GM12891 (cell line): ENCODE measurements at regions not wholly inside any gene's neighbourhood (a gene's known extent, or its start where the extent isn't known, plus 50 kb on each side); places are given as distances from the start of the nearest gene placed in this dataset.
"Not testable (repeated sequence)": the region's sequence is repeated elsewhere in the genome, so short reads cannot be mapped to it uniquely, and the experiment has no call there.

ENCODE experiments used
- DNase-seq: peaks from one replicate; pipeline ENCODE4 v3.0.0; 2011; ENCODE audit warnings: low spot score; ENCODE audit not compliant: insufficient read length
- FAIRE-seq: peaks from 2 replicates; lab custom pipeline; 2011; peaks lifted over from hg19 to GRCh38; lab: Jason Lieb, UNC
- PAX5 ChIP-seq: IDR thresholded peaks from 2 replicates; pipeline ENCODE4 v1.6.1; 2011; ENCODE audit warnings: low read length, moderate library complexity, mild to moderate bottlenecking; ENCODE audit not compliant: insufficient read depth, severe bottlenecking
- POLR2A ChIP-seq: IDR thresholded peaks from 2 replicates; pipeline ENCODE4 v1.6.1; 2011; ENCODE audit warnings: low read depth, low read length, control low read depth
- POLR2AphosphoS5 ChIP-seq: IDR thresholded peaks from 2 replicates; pipeline ENCODE4 v1.6.1; 2011; ENCODE audit warnings: low read depth, low read length, control low read depth
- POU2F2 ChIP-seq: IDR thresholded peaks from 2 replicates; pipeline ENCODE4 v1.6.1; 2011; ENCODE audit warnings: low read depth, mild to moderate bottlenecking, control low read depth, low read length, moderate library complexity
- SPI1 ChIP-seq: IDR thresholded peaks from 2 replicates; pipeline ENCODE4 v1.6.1; 2011; ENCODE audit warnings: low read depth, low read length, control low read depth
- TAF1 ChIP-seq: IDR thresholded peaks from 2 replicates; pipeline ENCODE4 v1.6.1; 2011; ENCODE audit warnings: low read depth, low read length, control low read depth

GRCh38 chr5:25669645-25670401, 1025.0 kb upstream of the CDH10 start:
- no peak for FAIRE-seq
- DNase-seq, result no peak
- TF ChIP-seq PAX5, result no peak
- no peak for TF ChIP-seq SPI1
- TF ChIP-seq POLR2AphosphoS5, result no peak
- no peak for TF ChIP-seq POLR2A
- TF ChIP-seq TAF1, result no peak
- no peak for TF ChIP-seq POU2F2

GRCh38 chr5:25662610-25663009, 1017.8 kb upstream of the CDH10 start:
- FAIRE-seq, result no peak
- DNase-seq, result no peak
- no peak for TF ChIP-seq PAX5
- TF ChIP-seq SPI1, result no peak
- no peak for TF ChIP-seq POU2F2
- TF ChIP-seq TAF1, result no peak
- TF ChIP-seq POLR2AphosphoS5, result no peak
- no peak for TF ChIP-seq POLR2A

DNA sequence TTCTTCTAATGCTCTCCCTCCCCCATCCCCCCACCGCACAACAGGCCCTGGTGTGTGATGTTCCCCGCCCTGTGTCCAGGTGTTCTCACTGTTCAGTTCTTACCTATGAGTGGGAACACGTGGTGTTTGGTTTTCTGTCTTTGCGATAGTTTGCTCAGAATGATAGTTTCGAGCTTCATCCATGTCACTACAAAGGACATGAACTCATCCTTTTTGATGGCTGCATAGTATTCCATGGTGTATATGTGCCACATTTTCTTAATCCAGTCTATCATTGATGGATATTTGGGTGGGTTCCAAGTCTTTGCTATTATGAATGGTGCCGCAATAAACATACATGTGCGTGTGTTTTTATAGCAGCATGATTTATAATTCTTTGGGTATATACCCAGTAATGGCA, 1005.5 kb upstream of the CDH10 start:
- FAIRE-seq, DNase-seq: not testable (repeated sequence)

DNA sequence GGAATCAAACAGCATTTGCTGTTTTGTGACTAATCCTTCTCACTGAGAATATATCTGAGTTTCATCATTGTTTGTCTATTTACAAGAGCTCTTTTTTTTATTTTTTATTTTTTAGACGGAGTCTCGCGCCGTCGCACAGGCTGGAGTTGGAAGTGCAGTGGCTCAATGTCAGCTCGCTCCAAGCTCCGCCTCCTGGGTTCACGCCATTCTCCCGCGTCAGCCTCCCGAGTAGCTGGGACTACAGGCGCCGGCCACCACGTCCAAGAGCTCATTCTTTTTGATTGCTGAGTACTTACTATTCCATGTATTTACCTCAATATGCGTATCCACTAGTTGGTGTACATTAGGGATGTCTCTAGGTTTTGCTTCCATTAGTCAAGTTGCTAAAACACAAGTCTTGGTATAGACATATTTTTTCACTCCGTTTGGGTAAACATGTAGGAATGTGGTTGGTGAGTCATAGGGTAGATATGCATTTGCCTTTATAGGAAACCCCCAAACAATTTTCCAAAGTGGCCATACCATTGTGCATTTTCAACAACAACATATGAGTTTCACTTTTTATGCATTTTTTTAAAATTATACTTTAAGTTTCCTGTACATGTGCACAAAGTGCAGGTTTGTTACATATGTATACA, 1005.0 kb upstream of the CDH10 start:
- TF ChIP-seq POU2F2, result no peak
- TF ChIP-seq TAF1, result no peak
- TF ChIP-seq POLR2A, result no peak
- no peak for TF ChIP-seq SPI1
- TF ChIP-seq PAX5, result no peak
- TF ChIP-seq POLR2AphosphoS5, result no peak
- FAIRE-seq (no peak), DNase-seq (no peak)

GRCh38 chr5:25646421-25647341, 1001.9 kb upstream of the CDH10 start:
- FAIRE-seq, result no peak
- DNase-seq, result no peak
- no peak for TF ChIP-seq POU2F2
- TF ChIP-seq POLR2A, result no peak
- TF ChIP-seq POLR2AphosphoS5, result no peak
- TF ChIP-seq TAF1, result no peak
- no peak for TF ChIP-seq SPI1
- no peak for TF ChIP-seq PAX5

DNA sequence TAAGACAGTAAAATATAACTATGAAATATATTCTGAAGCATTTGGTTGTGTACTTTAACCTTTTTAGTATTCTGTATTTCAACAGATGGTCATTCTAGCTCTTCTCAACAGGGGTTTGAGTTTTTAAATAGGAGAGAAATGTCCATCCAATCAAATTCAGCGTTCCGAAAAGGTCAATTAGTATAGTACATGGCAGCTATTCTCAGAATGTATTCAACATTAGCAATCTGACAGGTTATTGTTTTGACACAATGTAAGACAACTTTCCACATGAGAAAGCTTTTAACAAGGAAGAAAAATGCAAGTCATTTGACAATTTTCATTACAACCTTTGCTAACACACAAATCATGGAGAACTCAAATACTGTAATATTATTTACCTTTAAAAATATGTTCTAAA, 996.3 kb upstream of the CDH10 start:
- DNase-seq (no peak), FAIRE-seq (no peak)
- no peak for TF ChIP-seq SPI1
- TF ChIP-seq POU2F2, result no peak

- no peak for TF ChIP-seq POU2F2
- no peak for TF ChIP-seq TAF1
- no peak for TF ChIP-seq POLR2AphosphoS5
- TF ChIP-seq POLR2A, result no peak
- TF ChIP-seq PAX5, result no peak
- TF ChIP-seq SPI1, result no peak
- DNase-seq (no peak), FAIRE-seq (no peak)
Observed at GRCh38 chr5:25619273-25619672, 974.5 kb upstream of the CDH10 start.

DNA sequence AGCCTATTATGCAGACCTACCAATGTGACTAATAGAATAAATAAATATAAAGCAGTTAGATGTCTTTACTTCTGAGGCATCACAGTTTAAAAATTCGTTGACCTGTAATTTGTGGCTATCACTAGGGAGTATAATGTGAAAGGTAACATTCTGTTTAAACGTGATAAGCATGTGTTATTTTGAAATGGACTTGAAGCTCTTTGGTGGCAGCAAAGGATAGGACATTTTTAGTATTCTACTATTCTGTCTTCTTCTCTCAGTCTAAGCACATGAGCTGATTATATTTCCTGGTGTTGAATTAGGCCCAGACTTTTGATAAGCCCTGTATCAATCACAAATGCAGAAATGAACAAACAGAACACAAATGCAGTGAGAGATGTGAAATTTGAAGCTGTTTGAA, 974.0 kb upstream of the CDH10 start:
- DNase-seq (no peak), FAIRE-seq (no peak)
- no peak for TF ChIP-seq TAF1

DNA sequence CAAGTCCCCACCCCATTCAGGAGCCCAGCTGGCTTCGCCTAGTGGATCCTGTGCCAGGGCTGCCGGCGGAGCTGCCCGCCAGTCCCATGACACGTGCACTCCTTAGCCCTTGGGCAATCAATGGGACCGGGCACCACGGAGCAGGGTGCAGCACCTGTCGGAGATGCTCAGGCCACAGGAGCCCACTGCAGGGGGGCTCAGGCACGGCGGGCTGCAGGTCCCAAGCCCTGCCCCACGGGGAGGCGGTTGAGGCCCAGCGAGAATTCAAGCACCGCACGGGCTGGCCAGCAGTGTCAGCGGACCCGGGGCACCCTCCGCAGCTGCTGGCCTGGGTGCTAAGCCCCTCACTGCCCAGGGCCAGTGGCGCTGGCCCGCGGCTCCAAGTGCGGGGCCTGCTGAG, 969.7 kb upstream of the CDH10 start:
- no peak for FAIRE-seq
- TF ChIP-seq POU2F2 (no peak), POLR2AphosphoS5 (no peak), TAF1 (no peak), SPI1 (no peak), PAX5 (no peak), POLR2A (no peak)
- DNase-seq, result no peak

DNA sequence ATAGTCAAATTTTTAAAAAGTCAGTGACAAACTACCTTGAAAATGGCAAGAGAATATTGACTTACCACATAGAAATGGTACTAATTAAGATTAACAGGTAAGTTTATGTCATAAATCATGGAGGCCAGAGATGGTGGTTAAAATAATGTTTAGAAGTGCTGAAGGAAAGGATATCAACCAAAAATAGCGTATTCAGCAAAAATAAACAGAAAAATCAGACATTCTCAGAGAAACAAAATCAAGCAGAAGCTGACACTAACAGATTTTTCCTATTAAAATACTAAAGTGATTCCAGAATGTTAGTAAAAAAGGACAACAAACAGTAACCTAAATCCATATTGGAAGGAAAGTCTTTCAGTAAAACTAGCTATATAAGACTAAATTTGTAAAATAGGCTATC, 959.9 kb upstream of the CDH10 start:
- no peak for FAIRE-seq
- DNase-seq, result no peak
- no peak for TF ChIP-seq POLR2A
- no peak for TF ChIP-seq POU2F2
- no peak for TF ChIP-seq SPI1
- no peak for TF ChIP-seq TAF1
- TF ChIP-seq PAX5, result no peak
- no peak for TF ChIP-seq POLR2AphosphoS5

DNA sequence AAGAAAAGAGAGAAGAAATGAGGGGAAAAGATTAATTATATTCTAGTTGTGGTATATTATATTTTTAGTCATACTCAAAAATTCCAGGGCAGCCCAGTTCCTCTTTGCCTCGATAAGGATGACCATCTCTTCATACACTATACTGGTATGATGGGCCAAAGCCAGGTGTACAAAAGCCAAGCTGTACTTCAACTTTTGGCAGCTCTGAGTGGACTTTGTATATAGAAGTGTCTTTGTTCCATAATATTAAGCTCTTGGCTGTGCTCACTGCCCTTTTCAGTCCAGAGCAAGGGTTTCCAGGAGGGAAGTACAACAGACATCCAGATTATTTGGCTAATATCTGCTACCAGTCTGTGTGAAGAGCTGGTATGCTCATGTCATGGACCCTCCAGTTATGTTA, 934.3 kb upstream of the CDH10 start:
- FAIRE-seq (no peak), DNase-seq (no peak)
- TF ChIP-seq POLR2A, result no peak
- TF ChIP-seq POLR2AphosphoS5, result no peak
- no peak for TF ChIP-seq PAX5
- no peak for TF ChIP-seq SPI1
